Activated CD4-positive, alpha-beta memory T cell treated with anti-CD3 and anti-CD28 coated beads for 36 hours (primary cell): ENCODE measurements at regions not wholly inside any gene's neighbourhood (a gene's known extent, or its start where the extent isn't known, plus 50 kb on each side); places are given as distances from the start of the nearest gene placed in this dataset.

Experiments used
- CTCF ChIA-PET: fragments of 350-600 bp; sonication (Branson Sonifier 250); formaldehyde crosslinking; loops from one replicate; lab custom pipeline; 2021; ENCODE audit warnings: antibody characterized with exemption, inconsistent platforms; lab: Charles Lee
- POLR2A ChIA-PET: fragments of 350-600 bp; sonication (Branson Sonifier 250); formaldehyde crosslinking; loops from one replicate; lab custom pipeline; 2021; ENCODE audit warnings: antibody characterized with exemption; lab: Charles Lee
- DNase-seq: peaks from one replicate; pipeline ENCODE4 v3.0.0-alpha.2; 2020
- H3K27ac Mint-ChIP-seq: one replicate; pipeline ENCODE4 v1.8.0; 2021; ENCODE audit warnings: mixed read lengths
- H3K27me3 Mint-ChIP-seq: one replicate; pipeline ENCODE4 v1.8.0; 2021; ENCODE audit warnings: mixed read lengths
- H3K36me3 Mint-ChIP-seq: one replicate; pipeline ENCODE4 v1.8.0; 2021; ENCODE audit warnings: mixed read lengths
- H3K4me1 Mint-ChIP-seq: one replicate; pipeline ENCODE4 v1.8.0; 2021; ENCODE audit warnings: low read depth, mixed read lengths
- H3K4me3 Mint-ChIP-seq: one replicate; pipeline ENCODE4 v1.8.0; 2021; ENCODE audit warnings: mild to moderate bottlenecking, mixed read lengths
- H3K9me3 Mint-ChIP-seq: one replicate; pipeline ENCODE4 v1.8.0; 2021; ENCODE audit warnings: mixed read lengths
- intact Hi-C: fragments of 100-400 bp; cut with micrococcal nuclease; formaldehyde crosslinking; loops from one replicate; pipeline ENCODE4 v1.15.1; 2023

DNA sequence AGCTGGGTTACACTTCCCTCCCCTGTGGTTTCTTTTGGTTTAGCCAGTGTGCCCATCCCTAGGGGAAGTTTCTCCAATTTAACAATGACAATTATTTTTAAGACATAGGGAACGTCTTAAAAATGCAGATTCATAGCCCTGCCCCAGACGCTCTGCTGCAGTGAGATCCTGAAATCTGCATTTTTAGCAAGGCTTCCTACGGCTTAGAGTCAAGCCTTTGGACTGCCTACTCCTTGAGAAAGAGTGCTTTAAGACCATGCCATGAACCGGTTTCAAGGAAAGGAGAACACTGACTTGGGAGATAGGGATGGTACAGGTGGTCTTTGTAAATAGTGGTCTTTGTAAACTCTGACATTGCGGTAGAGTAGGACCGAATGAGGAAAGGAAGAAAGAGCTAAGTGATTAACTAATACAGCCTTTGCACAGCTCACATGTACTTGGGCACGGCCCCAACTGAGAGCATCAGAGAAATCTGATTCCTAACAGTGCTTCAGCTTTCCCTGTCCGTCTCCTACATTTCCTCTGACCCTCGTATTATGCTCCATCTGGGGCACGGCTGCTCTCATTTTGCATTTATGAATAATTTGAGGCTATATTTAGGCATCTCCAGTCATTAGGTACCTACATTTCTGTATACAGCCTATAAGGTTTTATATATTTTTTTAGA, 217.6 kb upstream of the TANK start:
- Mint-ChIP-seq H3K4me1 (peaks cover 25% of the 10 kb centered on the region), H3K4me3 (no peak overlapping the region), H3K9me3 (no peaks in the 10 kb centered on the region), H3K27me3 (no peaks in the 10 kb centered on the region), H3K27ac (no peak overlapping the region), H3K36me3 (no peaks in the 10 kb centered on the region)
- CTCF ChIA-PET: no interaction called here
- DNase-seq: no peak
- POLR2A ChIA-PET: no interaction called here
- intact Hi-C loops: no loop called here

DNA sequence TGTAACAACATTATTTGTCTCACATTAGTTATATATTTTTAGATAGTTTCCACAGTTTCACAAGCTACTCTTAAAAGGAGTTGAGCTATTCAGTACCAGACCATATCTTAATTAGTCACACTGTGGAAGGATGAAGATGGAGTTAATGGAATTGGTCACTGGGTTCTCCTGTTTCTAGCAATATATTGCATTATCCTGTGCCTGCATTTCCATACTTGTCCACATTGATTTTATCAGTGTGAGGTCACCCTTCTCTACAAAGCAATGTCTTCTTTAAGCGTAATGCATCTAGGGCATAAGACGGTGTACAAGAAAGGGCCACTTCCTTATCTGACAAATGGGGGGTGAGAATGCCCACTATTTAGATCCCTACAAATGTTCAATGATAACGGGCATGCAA, 216.8 kb upstream of the TANK start:
- H3K4me1 Mint-ChIP-seq: peaks cover 25% of the 10 kb centered on the region

DNA sequence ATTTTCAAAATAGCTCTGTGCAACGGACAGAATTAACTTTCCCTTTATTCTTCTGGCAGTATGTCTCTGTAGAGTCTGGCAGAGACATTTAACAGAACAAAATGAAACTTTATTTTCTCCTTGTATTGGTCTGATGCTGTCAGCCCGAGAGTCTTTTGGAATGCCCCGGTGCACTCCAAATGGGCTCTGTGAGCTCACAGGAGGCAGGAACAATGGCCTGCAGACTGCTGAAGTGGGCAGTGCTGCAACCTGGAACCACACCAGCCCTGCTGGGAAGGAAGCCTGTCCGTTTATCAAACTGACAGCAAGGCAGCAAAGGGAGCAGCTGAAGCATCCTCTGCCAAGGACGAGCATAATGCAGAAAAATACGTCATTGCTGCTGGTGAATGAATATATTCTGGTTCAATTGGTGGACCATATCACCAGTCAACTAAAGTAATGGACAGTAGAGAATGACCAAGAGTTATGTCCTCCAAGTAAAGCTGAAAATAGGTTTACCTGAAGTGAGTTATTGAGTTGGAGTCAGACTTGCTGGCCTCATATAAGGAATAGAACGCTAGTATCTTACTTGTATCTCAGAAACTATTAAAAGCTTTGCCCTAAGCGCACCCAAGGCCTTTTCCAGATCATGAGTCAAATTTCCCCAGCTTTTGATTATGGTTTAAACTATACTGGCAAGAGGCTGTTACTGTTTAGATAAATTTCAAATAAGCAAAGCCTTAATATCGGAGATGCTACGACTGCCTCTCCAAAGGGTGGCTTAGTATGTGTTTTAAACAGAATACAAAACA, 207.6 kb upstream of the TANK start:
- H3K4me1 Mint-ChIP-seq: no peaks in the 10 kb centered on the region
- H3K4me3 Mint-ChIP-seq: no peak overlapping the region
- no peaks in the 10 kb centered on the region for H3K36me3 Mint-ChIP-seq
- CTCF ChIA-PET: interaction anchor here (1.2 kb wide), 1 partner anchor 18 kb away, joined by 3 read pairs; no protein-coding TSS in a partner anchor
- H3K27ac Mint-ChIP-seq: no peak overlapping the region
- H3K27me3 Mint-ChIP-seq: peaks cover 2% of the 10 kb centered on the region
- POLR2A ChIA-PET: no interaction called here
- DNase-seq: no peak
- intact Hi-C loops: no loop called here
- H3K9me3 Mint-ChIP-seq: no peaks in the 10 kb centered on the region

More for the DNA sequence above, 216.8 kb upstream of the TANK start:
- no peaks in the 10 kb centered on the region for H3K36me3 Mint-ChIP-seq
- CTCF ChIA-PET: no interaction called here
- DNase-seq: no peak
- H3K27ac Mint-ChIP-seq: no peak overlapping the region
- no peaks in the 10 kb centered on the region for H3K27me3 Mint-ChIP-seq
- H3K9me3 Mint-ChIP-seq: no peaks in the 10 kb centered on the region
- intact Hi-C loops: no loop called here
- POLR2A ChIA-PET: no interaction called here
- H3K4me3 Mint-ChIP-seq: no peak overlapping the region

DNA sequence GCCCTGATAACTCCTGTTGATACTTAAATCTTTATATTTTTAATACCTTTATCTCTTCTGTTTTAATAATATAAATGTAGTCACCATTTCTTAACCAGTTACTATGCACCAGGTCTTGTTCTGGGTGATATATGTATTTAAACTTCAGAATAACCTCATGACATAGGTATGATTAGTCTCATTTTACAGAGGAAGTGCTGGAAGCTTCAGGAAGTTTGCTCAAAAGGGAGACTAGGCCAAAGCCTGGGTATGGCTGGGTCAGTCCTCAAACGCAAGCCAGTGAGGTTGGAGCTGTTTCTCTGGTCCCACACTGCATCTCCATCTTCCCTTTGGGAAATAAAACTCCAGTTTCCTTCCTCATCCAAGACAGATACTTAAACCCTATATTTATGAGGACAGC, 204.7 kb upstream of the TANK start:
- Mint-ChIP-seq H3K9me3 (no peaks in the 10 kb centered on the region), H3K4me3 (no peak overlapping the region), H3K27ac (no peak overlapping the region), H3K36me3 (no peaks in the 10 kb centered on the region), H3K27me3 (peaks cover 1% of the 10 kb centered on the region), H3K4me1 (no peaks in the 10 kb centered on the region)
- no peak for DNase-seq
- intact Hi-C loops: no loop called here
- ChIA-PET CTCF (no interaction called here), POLR2A (no interaction called here)

DNA sequence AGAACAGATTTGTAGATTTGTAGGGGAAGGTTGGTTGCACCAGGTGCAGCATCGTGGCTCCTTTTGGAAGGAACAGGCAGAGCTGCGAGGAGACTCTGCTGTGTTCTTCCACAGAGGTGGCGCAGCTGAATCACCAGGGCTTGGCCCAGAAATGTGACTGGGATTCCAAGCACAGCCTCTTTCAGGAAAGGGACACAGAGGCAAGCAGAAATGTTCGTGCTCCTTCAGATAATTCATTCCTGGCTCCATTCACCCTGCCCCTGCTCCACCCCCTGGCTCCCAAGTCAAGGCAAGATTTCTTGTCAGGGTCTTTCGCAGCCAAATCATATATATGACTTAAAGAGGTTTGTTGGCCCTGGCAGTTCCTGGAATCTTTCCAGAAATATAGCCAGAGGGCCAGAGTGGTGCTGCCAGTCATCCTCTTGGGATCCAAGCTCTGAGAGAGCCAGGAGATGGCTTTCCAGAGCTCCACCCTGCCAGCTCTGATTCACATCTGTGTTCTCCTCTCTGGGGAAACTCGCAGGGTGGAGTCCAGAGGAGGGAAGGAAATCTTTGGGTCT, 203.9 kb upstream of the TANK start:
- ChIA-PET POLR2A (no interaction called here), CTCF (no interaction called here)
- no peak overlapping the region for H3K4me3 Mint-ChIP-seq
- intact Hi-C loops: no loop called here
- H3K9me3 Mint-ChIP-seq: no peaks in the 10 kb centered on the region
- no peaks in the 10 kb centered on the region for H3K36me3 Mint-ChIP-seq
- no peaks in the 10 kb centered on the region for H3K27me3 Mint-ChIP-seq
- H3K4me1 Mint-ChIP-seq: no peaks in the 10 kb centered on the region
- H3K27ac Mint-ChIP-seq: no peak overlapping the region
- no peak for DNase-seq

DNA sequence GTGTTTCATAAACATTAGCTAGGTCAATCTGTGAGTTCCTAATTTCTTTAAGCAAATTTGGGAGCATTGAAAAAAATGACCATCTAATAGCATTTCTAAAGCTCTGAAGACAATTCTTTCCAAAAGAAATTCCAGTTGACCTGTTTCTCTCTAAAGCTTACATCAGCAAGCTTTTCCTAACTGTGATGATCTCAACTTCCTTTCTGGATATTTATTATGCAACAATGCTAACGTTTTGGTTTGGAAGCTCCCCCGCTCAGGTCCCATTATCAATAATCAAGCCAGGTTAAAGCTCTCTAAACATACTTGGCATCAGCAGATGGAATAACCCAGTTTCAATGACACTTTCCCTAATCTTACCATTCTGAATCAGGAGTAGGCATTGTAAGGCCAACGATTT, 196.3 kb upstream of the TANK start:
- Mint-ChIP-seq H3K27me3 (no peaks in the 10 kb centered on the region), H3K4me1 (no peaks in the 10 kb centered on the region), H3K36me3 (no peaks in the 10 kb centered on the region), H3K27ac (no peak overlapping the region), H3K9me3 (no peaks in the 10 kb centered on the region), H3K4me3 (no peak overlapping the region)
- intact Hi-C loops: no loop called here
- CTCF ChIA-PET: interaction anchor here (0.8 to 1.1 kb wide), 2 partner anchors 30 to 610 kb away, joined by 3 read pairs; no protein-coding TSS in a partner anchor
- no peak for DNase-seq
- POLR2A ChIA-PET: no interaction called here

DNA sequence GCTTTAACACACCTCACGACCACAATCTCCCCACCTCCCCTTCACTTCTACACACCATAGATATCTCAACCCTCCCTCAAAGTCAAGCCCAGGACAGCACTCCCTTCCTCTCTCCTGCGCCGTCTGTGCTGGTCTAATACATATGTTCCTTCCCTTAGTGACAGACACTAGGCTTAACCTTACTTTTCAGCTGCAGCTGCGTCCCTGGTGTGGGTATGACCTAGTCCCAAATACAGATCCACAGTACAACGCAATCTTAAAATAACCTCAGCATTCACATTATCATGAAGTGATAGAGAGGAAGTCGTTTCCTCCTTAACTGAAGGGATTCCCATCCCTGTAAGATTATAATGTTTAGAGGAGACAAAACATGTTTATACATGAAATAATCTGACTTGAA, 192.7 kb upstream of the TANK start:
- Mint-ChIP-seq H3K27ac (no peak overlapping the region), H3K9me3 (no peaks in the 10 kb centered on the region), H3K4me3 (no peak overlapping the region), H3K36me3 (no peaks in the 10 kb centered on the region), H3K27me3 (no peaks in the 10 kb centered on the region), H3K4me1 (peaks cover 2% of the 10 kb centered on the region)
- ChIA-PET CTCF (no interaction called here), POLR2A (no interaction called here)
- intact Hi-C loops: no loop called here
- no peak for DNase-seq

DNA sequence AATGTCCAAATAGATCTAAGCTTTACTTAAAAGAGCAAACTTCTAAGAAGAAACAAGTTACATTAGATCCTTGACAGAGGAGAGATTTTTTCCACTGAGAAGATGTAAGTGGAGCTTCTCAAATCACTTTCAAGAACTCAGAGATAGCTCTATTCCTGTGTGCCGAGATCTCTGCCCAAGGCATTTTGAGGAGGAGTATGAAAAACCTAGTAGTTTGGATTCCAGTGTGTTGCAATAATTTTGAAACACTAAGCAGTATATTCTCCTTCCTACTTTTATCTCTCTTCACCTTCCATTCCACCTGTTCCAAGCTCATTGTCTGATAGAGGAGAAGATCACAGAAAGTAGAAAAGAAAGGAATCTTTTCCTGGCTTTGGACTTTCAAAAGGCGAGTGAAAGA, 192.0 kb upstream of the TANK start:
- ChIA-PET POLR2A (no interaction called here), CTCF (interaction anchor here (0.9 kb wide), 1 partner anchor 615 kb away, joined by 3 read pairs; no protein-coding TSS in a partner anchor)
- H3K27me3 Mint-ChIP-seq: no peaks in the 10 kb centered on the region
- H3K27ac Mint-ChIP-seq: no peak overlapping the region
- H3K9me3 Mint-ChIP-seq: no peaks in the 10 kb centered on the region
- no peaks in the 10 kb centered on the region for H3K36me3 Mint-ChIP-seq
- peaks cover 2% of the 10 kb centered on the region for H3K4me1 Mint-ChIP-seq
- no peak overlapping the region for H3K4me3 Mint-ChIP-seq
- no peak for DNase-seq
- intact Hi-C loops: no loop called here

DNA sequence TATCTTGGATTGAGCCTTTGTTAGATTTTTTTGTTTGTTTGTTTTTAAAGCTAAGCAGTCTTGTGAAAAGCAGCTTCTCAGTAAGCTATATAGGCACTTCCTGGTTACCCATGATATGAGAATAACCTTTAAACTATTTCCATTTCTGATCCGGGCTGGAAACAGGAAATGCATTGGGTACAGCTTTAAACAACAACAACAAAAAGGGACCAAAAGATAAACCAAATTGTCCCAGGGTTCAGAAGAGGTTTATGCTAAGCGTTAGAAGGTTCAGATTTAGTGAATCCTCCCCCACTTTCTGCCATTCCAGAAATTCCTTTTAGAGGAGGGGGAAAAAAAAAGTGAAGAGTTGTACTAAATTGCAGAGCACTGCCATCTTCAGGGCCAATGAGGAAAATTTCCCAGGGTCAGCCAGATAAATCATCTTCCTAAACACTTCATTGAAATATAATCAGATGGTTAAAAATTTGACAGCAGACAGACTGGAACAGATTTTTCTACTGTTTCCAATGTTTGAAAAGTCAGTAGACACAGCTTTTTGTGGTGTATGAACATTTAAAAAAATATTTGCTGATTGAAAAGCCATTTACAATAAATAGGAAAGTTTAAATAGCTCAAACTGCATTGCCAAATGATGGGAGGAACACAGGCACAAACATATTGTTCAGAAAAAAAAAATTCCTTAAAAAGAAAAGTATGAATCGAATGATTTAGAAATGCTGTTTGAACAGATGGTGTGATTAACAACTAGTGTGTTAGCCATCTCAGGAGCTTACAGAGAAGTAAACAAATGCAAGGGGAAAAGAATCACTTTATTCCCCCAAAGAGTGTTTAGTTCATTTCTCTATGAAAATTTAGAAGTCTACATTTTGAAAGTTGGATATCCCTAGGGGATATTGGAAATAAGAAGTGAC, 189.9 kb upstream of the TANK start:
- H3K4me3 Mint-ChIP-seq: no peak overlapping the region
- no peak overlapping the region for H3K27ac Mint-ChIP-seq
- H3K27me3 Mint-ChIP-seq: no peaks in the 10 kb centered on the region
- H3K4me1 Mint-ChIP-seq: peaks cover 2% of the 10 kb centered on the region
- no peaks in the 10 kb centered on the region for H3K9me3 Mint-ChIP-seq
- CTCF ChIA-PET: interaction anchor here (0.7 to 2.6 kb wide), 22 partner anchors 9 to 860 kb away, joined by 3 to 20 read pairs (median 4); no protein-coding TSS in a partner anchor
- POLR2A ChIA-PET: no interaction called here
- H3K36me3 Mint-ChIP-seq: no peaks in the 10 kb centered on the region
- DNase-seq: no peak
- intact Hi-C loops: loop anchor here (2.0 kb wide), 2 partner anchors 646 to 718 kb away; no protein-coding TSS in a partner anchor

DNA sequence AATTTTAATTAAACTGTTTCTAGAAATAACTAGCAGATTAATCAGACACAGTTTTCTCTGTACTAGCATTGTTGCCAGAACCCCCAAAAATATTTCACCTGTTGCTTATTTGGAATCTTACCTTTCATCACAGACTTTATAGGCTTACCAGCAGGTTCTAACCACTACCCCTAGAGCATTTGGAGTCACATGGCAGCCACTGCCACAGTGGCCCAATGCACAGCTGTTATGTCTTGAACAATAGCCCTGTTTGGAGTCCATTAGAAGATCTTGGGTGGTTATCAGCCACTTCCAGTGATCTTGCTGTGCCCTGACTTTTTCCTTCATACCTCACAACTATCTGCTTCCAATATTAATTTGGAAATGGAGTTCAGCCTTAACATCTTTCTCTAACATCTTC, 186.2 kb upstream of the TANK start:
- intact Hi-C loops: no loop called here
- CTCF ChIA-PET: interaction anchor here (0.7 to 0.8 kb wide), 2 partner anchors 90 to 651 kb away, joined by 3 to 4 read pairs; no protein-coding TSS in a partner anchor
- H3K27me3 Mint-ChIP-seq: no peaks in the 10 kb centered on the region
- H3K4me1 Mint-ChIP-seq: peaks cover 2% of the 10 kb centered on the region
- H3K36me3 Mint-ChIP-seq: no peaks in the 10 kb centered on the region
- no peaks in the 10 kb centered on the region for H3K9me3 Mint-ChIP-seq
- POLR2A ChIA-PET: no interaction called here
- H3K27ac Mint-ChIP-seq: no peak overlapping the region
- no peak for DNase-seq
- no peak overlapping the region for H3K4me3 Mint-ChIP-seq

DNA sequence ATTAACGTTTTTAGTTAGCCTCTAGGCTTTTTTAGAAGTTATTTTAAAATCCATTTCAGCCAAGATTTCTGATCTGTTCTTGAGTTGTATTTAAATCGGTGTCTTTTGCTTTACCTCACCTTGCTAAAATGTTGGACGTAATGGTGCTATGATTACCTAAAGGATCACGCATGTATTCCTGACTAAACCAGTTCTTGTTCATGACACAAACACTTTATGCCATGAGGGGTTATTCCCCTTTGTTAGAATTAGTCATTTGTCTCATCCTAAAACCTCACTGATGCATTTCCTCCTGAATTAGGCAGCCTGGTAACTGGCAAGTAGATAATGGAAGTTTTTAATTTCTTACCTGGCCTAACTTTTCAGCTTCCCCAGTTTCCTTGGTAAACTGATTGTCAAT, 185.4 kb upstream of the TANK start:
- peaks cover 3% of the 10 kb centered on the region for H3K27me3 Mint-ChIP-seq
- no peak overlapping the region for H3K4me3 Mint-ChIP-seq
- H3K27ac Mint-ChIP-seq: no peak overlapping the region
- CTCF ChIA-PET: interaction anchor here (0.7 to 0.8 kb wide), 2 partner anchors 89 to 652 kb away, joined by 3 to 4 read pairs; no protein-coding TSS in a partner anchor
- POLR2A ChIA-PET: no interaction called here
- intact Hi-C loops: no loop called here
- no peak for DNase-seq
- H3K4me1 Mint-ChIP-seq: peaks cover 2% of the 10 kb centered on the region
- no peaks in the 10 kb centered on the region for H3K36me3 Mint-ChIP-seq
- H3K9me3 Mint-ChIP-seq: no peaks in the 10 kb centered on the region
